Heart left ventricle (tissue), 16 donors: ENCODE measurements at regions not wholly inside any gene's neighbourhood (a gene's known extent, or its start where the extent isn't known, plus 50 kb on each side); places are given as distances from the start of the nearest gene placed in this dataset.

Source experiments
- ATAC-seq, 4 donors: fragments of 200-7000 bp; cut with Tn5 transposase; one replicate each; pipeline ENCODE4 v1.9.1; 2020 to 2022; ENCODE audit warnings: moderate library complexity in 4 of 4, mild to moderate bottlenecking in 3 of 4, moderate number of reproducible peaks in 1 of 4
- DNase-seq, 5 donors: peaks; one replicate each; pipeline ENCODE4 v3.0.0-alpha.2; 2020
- H3K27ac ChIP-seq, 12 donors: fragments of 200-600 bp; sonication (generic) in 4 of 12; one replicate each; pipeline versions ENCODE4 v1.5.0 to v1.8.0; 2016 to 2022; ENCODE audit warnings: mild to moderate bottlenecking in 2 of 12
- H3K27me3 ChIP-seq, 9 donors: fragments of 200-600 bp; sonication (generic) in 2 of 9; one replicate each; pipeline versions ENCODE4 v1.5.1 to v1.8.0; 2016 to 2022; ENCODE audit warnings: mild to moderate bottlenecking in 3 of 9
- H3K36me3 ChIP-seq, 9 donors: fragments of 200-600 bp; sonication (generic) in 2 of 9; one replicate each; pipeline versions ENCODE4 v1.5.0 to v1.8.0; 2018 to 2022; ENCODE audit warnings: mild to moderate bottlenecking in 2 of 9
- H3K4me1 ChIP-seq, 12 donors: fragments of 200-600 bp; sonication (generic) in 4 of 12; one replicate each; pipeline versions ENCODE4 v1.5.0 to v1.8.0; 2016 to 2022; ENCODE audit warnings: mild to moderate bottlenecking in 3 of 12
- H3K4me3 ChIP-seq, 12 donors: fragments of 200-600 bp; sonication (generic) in 4 of 12; one replicate each; pipeline versions ENCODE4 v1.5.0 to v1.8.0; 2017 to 2022; ENCODE audit warnings: mild to moderate bottlenecking in 9 of 12, moderate library complexity in 4 of 12
- H3K9me3 ChIP-seq, 12 donors: fragments of 200-600 bp; sonication (generic) in 4 of 12; one replicate each; pipeline versions ENCODE4 v1.5.0 to v1.8.0; 2016 to 2022; ENCODE audit warnings: mild to moderate bottlenecking in 1 of 12
- CTCF ChIP-seq, 12 donors: fragments of 200-600 bp; sonication (generic) in 4 of 12; IDR thresholded peaks; one replicate each; pipeline versions ENCODE4 v1.5.0 to v1.8.0; 2018 to 2022; ENCODE audit warnings: antibody characterized with exemption in 12 of 12, mild to moderate bottlenecking in 5 of 12
- POLR2A ChIP-seq, 2 donors: fragments of 450-650 bp; IDR thresholded peaks; one replicate each; pipeline ENCODE4 v1.6.1; 2017; ENCODE audit warnings: antibody characterized with exemption in 2 of 2, mild to moderate bottlenecking in 2 of 2, moderate library complexity in 2 of 2
- WGBS, 4 donors: extraction: QIAGEN DNeasy Blood & Tissue Kit in 2 of 4; methylation state at CpG; one replicate each; pipeline versions ENCODE4 v1.1.5 to v1.1.7; 2013 to 2018; 5-methylcytosine and 5-hydroxymethylcytosine counted together
- intact Hi-C, 10 donors: fragments of 100-400 bp; cut with DNase I; formaldehyde crosslinking; loops; one replicate each; pipeline versions ENCODE4 v1.11.1 to v1.14.2; 2022
- donor health status: ischemic (EF 13 %, LVEDD 7.1; RV severe dilation, severe dysfunction).
- donor health status: healthy with polysubstance abuse.
- donor health status: DM: no; HTN: yes; CAD: no.
- donor health status: DM: no; HTN: no; CAD: no.
- donor health status: ischemic (EF 25% LVEDD 6.9; RV normal size, moderate dysfunction).
- donor health status: ischemic (EF 25% LVEDD 5.7; RV mildly dilated, moderate dysfunction).
- donor health status: healthy.
- donor health status: DM: yes; HTN: yes; CAD: no.
- donor health status: ischemic (EF 35%, LVEDD 5.7; RV mildly dilated, moderate dysfunction).
- donor health status: nonischemic (EF 11% LVEDD 7.7; RV severe dilation, severe dysfunction).
- donor health status: DM: yes; HTN: yes; CAD: no.
- donor health status: PGD.
- donor health status: ischemic (EF 29% LVEDD 5.4; RV normal size, mild dysfunction).
- donor health status: nonischemic (EF 23%, LVEDD 6.1; RV moderate dilation, normal function).

- WGBS, 4 donors: 5 to 17% (median 10%) methylated on average over 14 of the region's 14 CpGs
- peak in 3 of 4 donors; percentile 11 to 38 (median 18) for ATAC-seq
Observed at GRCh38 chr5:171524466-171524865, 105.0 kb downstream of the FGF18 start.

GRCh38 chr5:171525085-171525484 is 105.6 kb downstream of the FGF18 start:
- H3K27ac ChIP-seq: no peak overlapping the region
- no peak overlapping the region for H3K4me3 ChIP-seq
- ATAC-seq (no peak), DNase-seq (no peak)
- no peaks in the 10 kb centered on the region for H3K27me3 ChIP-seq
- no peaks in the 10 kb centered on the region for H3K9me3 ChIP-seq
- intact Hi-C loops: no loop called here
- H3K36me3 ChIP-seq: no peaks in the 10 kb centered on the region
- 69 to 80% (median 76%) methylated on average over 4 of the region's 4 CpGs for WGBS, 4 donors
- TF ChIP-seq CTCF (IDR thresholded peaks at IDR 0.05) (no peak), POLR2A (IDR thresholded peaks at IDR 0.05) (no peak)
- H3K4me1 ChIP-seq: peaks cover 0 to 34% (median 22%) of the 10 kb centered on the region in 12 donors

More at GRCh38 chr5:171524466-171524865, 105.0 kb downstream of the FGF18 start:
- Histone ChIP-seq H3K27me3 (no peaks in the 10 kb centered on the region), H3K4me1 (peaks cover 0 to 35% (median 26%) of the 10 kb centered on the region in 12 donors), H3K36me3 (no peaks in the 10 kb centered on the region), H3K4me3 (no peak overlapping the region), H3K27ac (peak overlapping the region in 2 of 12 donors; percentile 9 to 34), H3K9me3 (no peaks in the 10 kb centered on the region)
- peak in 3 of 5 donors; percentile 22 to 46 (median 37) for DNase-seq
- no peak for TF ChIP-seq POLR2A (IDR thresholded peaks at IDR 0.05)
- no peak for TF ChIP-seq CTCF (IDR thresholded peaks at IDR 0.05)
- intact Hi-C loops: no loop called here

- Histone ChIP-seq H3K4me3 (no peak overlapping the region), H3K4me1 (peaks cover 0 to 21% (median 11%) of the 10 kb centered on the region in 12 donors), H3K27ac (no peak overlapping the region), H3K36me3 (no peaks in the 10 kb centered on the region), H3K9me3 (no peaks in the 10 kb centered on the region), H3K27me3 (no peaks in the 10 kb centered on the region)
- ATAC-seq (no peak), DNase-seq (no peak)
- intact Hi-C loops: no loop called here
- TF ChIP-seq POLR2A (IDR thresholded peaks at IDR 0.05) (no peak), CTCF (IDR thresholded peaks at IDR 0.05) (no peak)
- WGBS, 4 donors: 82 to 95% (median 93%) methylated on average over 8 to 9 of the region's 9 CpGs
Observed at GRCh38 chr5:171528036-171528435, 108.6 kb downstream of the FGF18 start.

GRCh38 chr5:171528865-171529614 is 109.6 kb downstream of the FGF18 start:
- TF ChIP-seq CTCF (IDR thresholded peaks at IDR 0.05) (no peak), POLR2A (IDR thresholded peaks at IDR 0.05) (no peak)
- no peaks in the 10 kb centered on the region for H3K27me3 ChIP-seq
- intact Hi-C loops: no loop called here
- no peaks in the 10 kb centered on the region for H3K9me3 ChIP-seq
- WGBS, 4 donors: 88 to 92% (median 92%) methylated on average over 18 to 19 of the region's 19 CpGs
- H3K4me3 ChIP-seq: no peak overlapping the region
- no peak for ATAC-seq
- peaks cover 0 to 21% (median 11%) of the 10 kb centered on the region in 12 donors for H3K4me1 ChIP-seq
- no peak for DNase-seq
- H3K27ac ChIP-seq: no peak overlapping the region
- no peaks in the 10 kb centered on the region for H3K36me3 ChIP-seq
